Activated CD8-positive, alpha-beta T cell treated with anti-CD3 and anti-CD28 coated beads for 36 hours (primary cell): ENCODE measurements at regions not wholly inside any gene's neighbourhood (a gene's known extent, or its start where the extent isn't known, plus 50 kb on each side); places are given as distances from the start of the nearest gene placed in this dataset.

Experiments
- ATAC-seq: fragments of 200-7000 bp; cut with Tn5 transposase; one replicate; pipeline ENCODE4 v1.10.0; 2021; ENCODE audit warnings: mild to moderate bottlenecking, moderate library complexity
- CTCF ChIA-PET: fragments of 350-600 bp; sonication (Branson Sonifier 250); formaldehyde crosslinking; loops from one replicate; lab custom pipeline; 2021; ENCODE audit warnings: antibody characterized with exemption; lab: Charles Lee
- POLR2A ChIA-PET: fragments of 350-600 bp; sonication (Branson Sonifier 250); formaldehyde crosslinking; loops from one replicate; lab custom pipeline; 2021; ENCODE audit warnings: antibody characterized with exemption; lab: Charles Lee
- DNase-seq: peaks from one replicate; pipeline ENCODE4 v3.0.0-alpha.2; 2020
- H3K27ac Mint-ChIP-seq: one replicate; pipeline ENCODE4 v1.8.0; 2021; ENCODE audit warnings: mild to moderate bottlenecking, mixed read lengths
- H3K27me3 Mint-ChIP-seq: one replicate; pipeline ENCODE4 v1.8.0; 2021; ENCODE audit warnings: mixed read lengths
- H3K36me3 Mint-ChIP-seq: one replicate; pipeline ENCODE4 v1.8.0; 2021; ENCODE audit warnings: low read depth, mixed read lengths
- H3K4me1 Mint-ChIP-seq: one replicate; pipeline ENCODE4 v1.8.0; 2021; ENCODE audit warnings: low read depth, mixed read lengths
- H3K4me3 Mint-ChIP-seq: one replicate; pipeline ENCODE4 v1.8.0; 2021; ENCODE audit warnings: mild to moderate bottlenecking, moderate library complexity, mixed read lengths
- H3K9me3 Mint-ChIP-seq: one replicate; pipeline ENCODE4 v1.8.0; 2021; ENCODE audit warnings: mixed read lengths
- intact Hi-C: fragments of 100-400 bp; cut with micrococcal nuclease; formaldehyde crosslinking; loops from one replicate; pipeline ENCODE4 v1.10.0; 2022
- TF ChIP-seq, protein P1 (sequence below): fragments of 200-600 bp; IDR thresholded peaks from one replicate; pipeline ENCODE4 v1.8.0; 2022; ENCODE audit warnings: antibody characterized with exemption, mild to moderate bottlenecking

DNA sequence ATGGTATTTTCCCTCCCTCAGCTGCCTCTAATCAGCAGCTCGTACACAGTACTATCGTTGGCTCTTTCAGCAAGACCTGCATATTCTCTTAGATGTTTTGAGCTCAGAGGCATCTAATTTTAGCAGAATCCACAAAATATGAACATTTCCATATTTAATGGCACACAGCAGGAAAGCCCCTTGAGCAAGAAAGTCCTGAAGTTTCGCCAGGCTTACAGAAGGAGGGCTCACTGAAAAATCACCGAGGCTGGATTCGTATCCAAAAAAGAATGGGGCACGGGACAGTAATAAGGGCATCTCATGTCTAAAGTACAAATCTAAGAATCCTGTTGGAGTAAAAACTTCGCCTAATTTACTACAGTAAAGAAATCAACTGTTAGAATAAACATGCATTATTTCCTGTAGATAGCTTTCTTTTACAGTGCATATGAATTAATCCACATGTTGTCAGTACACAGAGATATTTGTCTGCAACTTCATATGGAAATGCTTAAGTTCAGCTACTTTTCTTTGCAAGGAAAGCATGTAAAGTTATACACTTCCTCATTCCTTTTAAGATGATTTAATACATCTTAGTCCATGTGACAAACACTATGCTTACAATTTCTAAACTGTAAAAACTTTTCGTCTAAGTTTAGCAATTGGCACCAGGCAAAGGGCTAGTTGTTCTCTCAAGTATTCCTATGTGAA is 1205.3 kb upstream of the ADGRL4 start:
- H3K4me1 Mint-ChIP-seq, result no peaks in the 10 kb centered on the region
- DNase-seq (no peak), ATAC-seq (no peak)
- H3K4me3 Mint-ChIP-seq, result no peak overlapping the region
- H3K9me3 Mint-ChIP-seq, result peaks cover 5% of the 10 kb centered on the region
- TF ChIP-seq, protein P1, sequence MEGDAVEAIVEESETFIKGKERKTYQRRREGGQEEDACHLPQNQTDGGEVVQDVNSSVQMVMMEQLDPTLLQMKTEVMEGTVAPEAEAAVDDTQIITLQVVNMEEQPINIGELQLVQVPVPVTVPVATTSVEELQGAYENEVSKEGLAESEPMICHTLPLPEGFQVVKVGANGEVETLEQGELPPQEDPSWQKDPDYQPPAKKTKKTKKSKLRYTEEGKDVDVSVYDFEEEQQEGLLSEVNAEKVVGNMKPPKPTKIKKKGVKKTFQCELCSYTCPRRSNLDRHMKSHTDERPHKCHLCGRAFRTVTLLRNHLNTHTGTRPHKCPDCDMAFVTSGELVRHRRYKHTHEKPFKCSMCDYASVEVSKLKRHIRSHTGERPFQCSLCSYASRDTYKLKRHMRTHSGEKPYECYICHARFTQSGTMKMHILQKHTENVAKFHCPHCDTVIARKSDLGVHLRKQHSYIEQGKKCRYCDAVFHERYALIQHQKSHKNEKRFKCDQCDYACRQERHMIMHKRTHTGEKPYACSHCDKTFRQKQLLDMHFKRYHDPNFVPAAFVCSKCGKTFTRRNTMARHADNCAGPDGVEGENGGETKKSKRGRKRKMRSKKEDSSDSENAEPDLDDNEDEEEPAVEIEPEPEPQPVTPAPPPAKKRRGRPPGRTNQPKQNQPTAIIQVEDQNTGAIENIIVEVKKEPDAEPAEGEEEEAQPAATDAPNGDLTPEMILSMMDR, result no peak
- ChIA-PET CTCF (no interaction called here), POLR2A (no interaction called here)
- no peaks in the 10 kb centered on the region for H3K36me3 Mint-ChIP-seq
- no peak overlapping the region for H3K27ac Mint-ChIP-seq
- intact Hi-C loops, result no loop called here
- H3K27me3 Mint-ChIP-seq, result no peaks in the 10 kb centered on the region

DNA sequence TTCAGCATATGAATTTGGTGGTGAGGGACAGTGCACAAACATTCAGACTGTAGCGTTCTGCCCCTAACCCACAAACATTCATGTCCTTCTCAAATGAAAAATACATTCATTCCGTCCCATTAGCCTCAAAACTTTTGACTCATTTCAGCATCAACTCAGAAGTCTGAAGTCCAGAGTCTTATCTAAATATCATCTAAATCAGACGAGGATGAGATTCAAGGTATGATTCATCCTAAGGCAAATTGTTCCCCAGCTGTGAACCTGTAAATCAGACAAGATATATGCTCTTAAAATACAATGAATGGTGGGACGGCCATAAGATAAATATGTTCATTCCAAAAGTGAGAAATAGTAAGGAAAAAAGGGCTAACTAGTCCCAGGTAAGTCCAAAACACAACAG is 1195.6 kb upstream of the ADGRL4 start:
- DNase-seq, result no peak
- CTCF ChIA-PET, result no interaction called here
- intact Hi-C loops, result no loop called here
- TF ChIP-seq, protein P1, result no peak
- H3K36me3 Mint-ChIP-seq, result no peaks in the 10 kb centered on the region
- no peaks in the 10 kb centered on the region for H3K4me1 Mint-ChIP-seq
- H3K27me3 Mint-ChIP-seq, result no peaks in the 10 kb centered on the region
- H3K9me3 Mint-ChIP-seq, result peaks cover 12% of the 10 kb centered on the region
- H3K27ac Mint-ChIP-seq, result no peak overlapping the region
- POLR2A ChIA-PET, result no interaction called here
- H3K4me3 Mint-ChIP-seq, result no peak overlapping the region
- no peak for ATAC-seq

DNA sequence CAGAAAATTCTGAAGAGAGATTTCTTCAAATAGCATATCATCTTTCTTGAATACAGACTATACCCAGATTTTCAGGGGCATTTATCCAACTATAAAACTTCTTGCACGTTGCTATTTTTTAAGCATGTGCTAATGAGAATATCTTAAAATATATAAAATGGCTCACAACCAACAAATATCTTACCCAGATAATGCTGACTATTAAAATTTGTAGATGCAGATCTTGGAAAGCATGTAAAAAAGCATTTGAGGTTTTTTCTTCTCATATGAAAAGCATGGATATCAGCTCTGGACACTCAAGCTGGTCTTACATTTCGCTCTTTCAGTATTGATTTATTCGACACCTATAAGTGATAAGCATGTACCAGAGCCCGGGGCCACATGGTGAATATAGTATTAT is 1187.7 kb upstream of the ADGRL4 start:
- no peak for ATAC-seq
- Mint-ChIP-seq H3K27ac (no peak overlapping the region), H3K36me3 (no peaks in the 10 kb centered on the region), H3K9me3 (peaks cover 2% of the 10 kb centered on the region), H3K4me1 (no peaks in the 10 kb centered on the region), H3K27me3 (no peaks in the 10 kb centered on the region), H3K4me3 (no peak overlapping the region)
- TF ChIP-seq, protein P1, result no peak
- DNase-seq, result no peak
- POLR2A ChIA-PET, result no interaction called here
- CTCF ChIA-PET, result no interaction called here
- intact Hi-C loops, result no loop called here

DNA sequence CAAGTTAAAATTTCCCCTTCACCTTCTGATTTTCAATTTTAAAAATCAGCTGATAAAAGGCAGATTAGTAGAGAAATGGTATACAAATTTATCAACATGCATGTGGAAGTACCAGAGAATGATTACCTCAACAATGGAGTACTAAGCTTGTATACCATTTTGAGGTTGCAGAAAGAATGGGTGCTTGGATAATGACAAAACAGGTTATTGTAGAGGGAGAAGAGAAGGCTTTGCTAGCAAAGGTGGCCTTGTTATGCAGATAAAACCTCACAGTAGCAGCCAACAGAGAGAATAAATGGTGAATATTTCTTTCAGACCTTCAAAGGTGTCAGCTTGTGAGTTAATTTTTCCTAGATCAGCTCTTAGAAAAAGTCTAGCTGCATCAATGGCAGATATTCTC is 1174.9 kb upstream of the ADGRL4 start:
- H3K9me3 Mint-ChIP-seq, result peaks cover 7% of the 10 kb centered on the region
- CTCF ChIA-PET, result no interaction called here
- TF ChIP-seq, protein P1, result no peak
- no peak for DNase-seq
- POLR2A ChIA-PET, result no interaction called here
- ATAC-seq, result no peak
- no peaks in the 10 kb centered on the region for H3K36me3 Mint-ChIP-seq
- intact Hi-C loops, result no loop called here
- no peaks in the 10 kb centered on the region for H3K27me3 Mint-ChIP-seq
- no peaks in the 10 kb centered on the region for H3K4me1 Mint-ChIP-seq
- no peak overlapping the region for H3K4me3 Mint-ChIP-seq
- H3K27ac Mint-ChIP-seq, result no peak overlapping the region

DNA sequence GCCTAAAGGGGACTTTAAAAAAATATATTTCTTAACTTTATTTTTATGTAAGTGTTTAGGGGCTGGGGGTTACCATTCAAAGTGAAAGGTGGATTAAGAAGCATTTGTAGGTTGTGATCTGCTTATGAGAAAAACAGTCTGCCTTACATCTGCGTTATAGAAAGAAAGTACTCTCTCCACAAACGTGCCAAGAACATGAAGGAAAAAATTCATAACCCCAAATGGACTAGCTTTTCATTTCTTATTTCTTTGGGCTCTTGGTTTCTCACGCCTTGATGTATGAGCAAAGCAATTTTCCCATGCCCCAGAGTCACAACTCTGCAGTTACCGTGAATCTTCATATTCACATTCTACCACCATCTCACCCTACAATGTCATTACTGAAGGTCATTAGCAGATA is 1165.1 kb upstream of the ADGRL4 start:
- ChIA-PET CTCF (no interaction called here), POLR2A (no interaction called here)
- DNase-seq, result no peak
- intact Hi-C loops, result no loop called here
- no peak for ATAC-seq
- TF ChIP-seq, protein P1, result no peak
- H3K9me3 Mint-ChIP-seq, result peaks cover 7% of the 10 kb centered on the region
- H3K27me3 Mint-ChIP-seq, result no peaks in the 10 kb centered on the region
- no peaks in the 10 kb centered on the region for H3K36me3 Mint-ChIP-seq
- H3K4me1 Mint-ChIP-seq, result no peaks in the 10 kb centered on the region
- H3K4me3 Mint-ChIP-seq, result no peak overlapping the region
- H3K27ac Mint-ChIP-seq, result no peak overlapping the region
